HCT116 (cell line): ENCODE measurements at regions not wholly inside any gene's neighbourhood (a gene's known extent, or its start where the extent isn't known, plus 50 kb on each side); places are given as distances from the start of the nearest gene placed in this dataset.

ENCODE experiments used
- ATAC-seq: fragments of 200-7000 bp; cut with Tn5 transposase; 2 replicates; pipeline ENCODE4 v1.9.1; 2020; ENCODE audit warnings: mild to moderate bottlenecking, moderate library complexity
- BruUV-seq: library from RNA; stranded (reverse); fragments of 400-500 nt; replicated peaks from 2 replicates; lab custom pipeline; 2021; lab: Mats Ljungman, UMichigan
- CTCF ChIA-PET: fragments of 300-600 bp; sonication (Branson Sonifier 250); formaldehyde crosslinking; loops from one replicate; lab custom pipeline; 2021; ENCODE audit warnings: antibody characterized with exemption; lab: Charles Lee
- POLR2A ChIA-PET: fragments of 300-600, 350-600 bp; sonication (Branson Sonifier 250); formaldehyde crosslinking; loops from one replicate; lab custom pipeline; 2021; ENCODE audit warnings: antibody characterized with exemption; lab: Charles Lee
- RAD21 ChIA-PET, 2 experiments: fragments of 300-600 bp; sonication (Branson Sonifier 250); formaldehyde crosslinking; loops; one replicate each; lab custom pipeline; 2023; ENCODE audit warnings: low total read pairs in 2 of 2; ENCODE audit not compliant: uncharacterized antibody in 2 of 2, unreplicated experiment in 2 of 2, low non-redundant PET in 1 of 2; lab: Charles Lee
- DNase-seq: peaks from one replicate; pipeline ENCODE4 v3.0.0-alpha.2; 2010; ENCODE audit warnings: low read depth, low spot score
- H2AFZ ChIP-seq: fragments of 200-600 bp; shearing (Covaris generic), sonication (generic); 2 replicates; pipeline ENCODE4 v1.6.1; 2017; ENCODE audit warnings: low read depth, mixed run types, mixed read lengths, antibody characterized with exemption, low read length; ENCODE audit not compliant: poor library complexity, severe bottlenecking
- H3K27ac ChIP-seq: 2 replicates; pipeline ENCODE4 v1.5.1; 2012; ENCODE audit warnings: low read depth, low read length
- H3K27me3 ChIP-seq: fragments of 200-600 bp; sonication (generic); 2 replicates; pipeline ENCODE4 v1.6.1; 2016; ENCODE audit warnings: mixed run types, low read length, mixed read lengths; ENCODE audit not compliant: insufficient read depth
- H3K36me3 ChIP-seq, 2 experiments: fragments of 200-500 bp in 1 of 2; fragments of 200-600 bp in 1 of 2; sonication (Bioruptor generic) in 1 of 2; sonication (generic) in 1 of 2; 2 replicates each; pipeline versions ENCODE4 v1.5.1 to v1.6.1; 2014 to 2016; ENCODE audit warnings: low read length in 2 of 2, inconsistent platforms in 1 of 2, mixed read lengths in 1 of 2, mixed run types in 1 of 2; ENCODE audit not compliant: insufficient read depth in 2 of 2, control insufficient read depth in 1 of 2
- H3K4me1 ChIP-seq, 2 experiments: fragments of 200-600 bp in 1 of 2; sonication (generic) in 1 of 2; 2 replicates each; pipeline versions ENCODE4 v1.5.1 to v1.6.1; 2012 to 2017; ENCODE audit warnings: low read length in 2 of 2, inconsistent platforms in 1 of 2, mild to moderate bottlenecking in 1 of 2, mixed read lengths in 1 of 2, mixed run types in 1 of 2, moderate library complexity in 1 of 2; ENCODE audit not compliant: insufficient read depth in 2 of 2, control insufficient read depth in 1 of 2
- H3K4me2 ChIP-seq: fragments of 200-600 bp; sonication (generic); 2 replicates; pipeline ENCODE4 v1.6.1; 2017; ENCODE audit warnings: mixed run types, low read length, mixed read lengths
- H3K4me3 ChIP-seq, 2 experiments: fragments of 200-600 bp in 1 of 2; sonication (generic) in 1 of 2; replicated peaks in 1 of 2; 2 replicates each; pipeline ENCODE4 v1.5.1; 2011 to 2016; ENCODE audit warnings: low read length in 2 of 2, control low read depth in 1 of 2, low read depth in 1 of 2, mild to moderate bottlenecking in 1 of 2, mixed read lengths in 1 of 2, mixed run types in 1 of 2
- H3K79me2 ChIP-seq: fragments of 200-600 bp; sonication (generic); 2 replicates; pipeline ENCODE4 v1.6.1; 2017; ENCODE audit warnings: mild to moderate bottlenecking, mixed run types, low read length, moderate library complexity, mixed read lengths; ENCODE audit not compliant: insufficient read depth
- H3K9ac ChIP-seq: fragments of 200-600 bp; sonication (generic); 2 replicates; pipeline ENCODE4 v1.6.1; 2016; ENCODE audit warnings: low read length, mixed read lengths
- H3K9me2 ChIP-seq: fragments of 200-600 bp; sonication (generic), shearing (Covaris generic); 2 replicates; pipeline ENCODE4 v1.6.1; 2017; ENCODE audit warnings: mixed run types, mild to moderate bottlenecking, moderate library complexity; ENCODE audit not compliant: insufficient read depth
- H3K9me3 ChIP-seq, 2 experiments: fragments of 200-500 bp in 1 of 2; fragments of 200-600 bp in 1 of 2; sonication (Bioruptor generic) in 1 of 2; sonication (generic) in 1 of 2; 2 replicates each; pipeline ENCODE4 v1.6.1; 2014 to 2017; ENCODE audit warnings: low read length in 2 of 2, mixed read lengths in 2 of 2, inconsistent platforms in 1 of 2, low read depth in 1 of 2, mild to moderate bottlenecking in 1 of 2, mixed run types in 1 of 2, moderate library complexity in 1 of 2; ENCODE audit not compliant: control insufficient read depth in 1 of 2, insufficient read depth in 1 of 2
- H4K20me1 ChIP-seq: fragments of 200-600 bp; sonication (generic), shearing (Covaris generic); 2 replicates; pipeline ENCODE4 v1.6.1; 2017; ENCODE audit warnings: mixed run types, mild to moderate bottlenecking, moderate library complexity; ENCODE audit not compliant: insufficient read depth
- CBX3 ChIP-seq: IDR thresholded peaks from 2 replicates; pipeline ENCODE4 v1.6.1; 2012; ENCODE audit warnings: low read depth
- CEBPB ChIP-seq: IDR thresholded peaks from 2 replicates; pipeline ENCODE4 v1.6.1; 2012; ENCODE audit warnings: low read depth
- ELF1 ChIP-seq: IDR thresholded peaks from 2 replicates; pipeline ENCODE4 v1.6.1; 2012; ENCODE audit warnings: low read depth, borderline replicate concordance
- EZH2 ChIP-seq: fragments of 200-600 bp; sonication (generic); IDR thresholded peaks from 2 replicates; pipeline ENCODE4 v1.6.1; 2017; ENCODE audit warnings: antibody characterized with exemption, mixed run types
- EZH2phosphoT487 ChIP-seq: fragments of 200-600 bp; IDR thresholded peaks from 2 replicates; pipeline ENCODE4 v1.6.1; 2018; ENCODE audit warnings: antibody characterized with exemption, borderline replicate concordance
- JUND ChIP-seq: IDR thresholded peaks from 2 replicates; pipeline ENCODE4 v1.6.1; 2012
- POLR2A ChIP-seq: IDR thresholded peaks from 2 replicates; pipeline ENCODE4 v1.7.0; 2011; ENCODE audit warnings: borderline replicate concordance; ENCODE audit not compliant: insufficient read depth, insufficient read length; ENCODE audit errors: extremely low read depth
- SP1 ChIP-seq: IDR thresholded peaks from 2 replicates; pipeline ENCODE4 v1.6.1; 2012; ENCODE audit warnings: low read depth
- TCF7L2 ChIP-seq: IDR thresholded peaks from 2 replicates; pipeline ENCODE4 v1.7.0; 2011; ENCODE audit warnings: borderline replicate concordance, inconsistent platforms; ENCODE audit not compliant: insufficient read depth, insufficient read length; ENCODE audit errors: extremely low read depth
- YY1 ChIP-seq: IDR thresholded peaks from 2 replicates; pipeline ENCODE4 v1.6.1; 2011; ENCODE audit warnings: low read length, low read depth, moderate library complexity, mild to moderate bottlenecking; ENCODE audit not compliant: insufficient replicate concordance; ENCODE audit errors: extremely low read depth
- ZFX ChIP-seq: fragments of 450-650 bp; IDR thresholded peaks from 2 replicates; pipeline ENCODE4 v1.6.1; 2017
- ZNF274 ChIP-seq: fragments of 200-500 bp; sonication (Bioruptor generic); IDR thresholded peaks from 2 replicates; pipeline ENCODE4 v1.6.1; 2014; ENCODE audit warnings: mild to moderate bottlenecking, low read depth, low read length, inconsistent platforms
- intact Hi-C: fragments of 100-400 bp; cut with micrococcal nuclease; formaldehyde crosslinking; loops from 2 replicates; pipeline ENCODE4 v1.10.0; 2022
- TF ChIP-seq, protein P1 (sequence below): IDR thresholded peaks from 2 replicates; pipeline ENCODE4 v1.6.1; 2011; ENCODE audit warnings: mild to moderate bottlenecking, low read length, moderate library complexity; ENCODE audit not compliant: insufficient replicate concordance; ENCODE audit errors: extremely low read depth
- TF ChIP-seq, protein P2 (sequence below): IDR thresholded peaks from 2 replicates; pipeline ENCODE4 v1.6.1; 2012
- TF ChIP-seq, protein P3 (sequence below): IDR thresholded peaks from 2 replicates; pipeline ENCODE4 v1.6.1; 2012; ENCODE audit warnings: low read depth

DNA sequence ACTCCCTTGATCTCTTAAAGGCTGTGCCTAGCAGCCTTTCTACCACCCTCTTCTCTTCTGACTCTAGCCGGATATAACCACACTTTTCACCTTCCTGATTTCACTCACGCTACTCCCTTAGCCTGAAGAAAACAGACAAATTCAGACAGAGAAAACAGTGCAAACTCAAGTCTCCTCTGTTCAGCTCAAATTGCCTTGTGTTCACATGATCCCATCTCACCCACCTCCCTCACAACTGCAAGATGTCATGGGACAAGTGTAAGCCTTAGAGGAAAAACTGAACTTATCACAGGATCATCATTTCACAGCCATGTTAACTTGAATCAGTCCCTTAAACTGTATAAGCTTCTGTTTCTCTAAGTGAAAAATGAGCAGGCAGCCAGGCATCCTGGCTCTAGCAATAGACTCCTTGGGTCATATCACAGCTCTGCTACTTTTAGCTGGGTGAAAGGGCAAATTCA lies 66.5 kb upstream of the TENT5A start (continued):
- TF ChIP-seq, protein P1, sequence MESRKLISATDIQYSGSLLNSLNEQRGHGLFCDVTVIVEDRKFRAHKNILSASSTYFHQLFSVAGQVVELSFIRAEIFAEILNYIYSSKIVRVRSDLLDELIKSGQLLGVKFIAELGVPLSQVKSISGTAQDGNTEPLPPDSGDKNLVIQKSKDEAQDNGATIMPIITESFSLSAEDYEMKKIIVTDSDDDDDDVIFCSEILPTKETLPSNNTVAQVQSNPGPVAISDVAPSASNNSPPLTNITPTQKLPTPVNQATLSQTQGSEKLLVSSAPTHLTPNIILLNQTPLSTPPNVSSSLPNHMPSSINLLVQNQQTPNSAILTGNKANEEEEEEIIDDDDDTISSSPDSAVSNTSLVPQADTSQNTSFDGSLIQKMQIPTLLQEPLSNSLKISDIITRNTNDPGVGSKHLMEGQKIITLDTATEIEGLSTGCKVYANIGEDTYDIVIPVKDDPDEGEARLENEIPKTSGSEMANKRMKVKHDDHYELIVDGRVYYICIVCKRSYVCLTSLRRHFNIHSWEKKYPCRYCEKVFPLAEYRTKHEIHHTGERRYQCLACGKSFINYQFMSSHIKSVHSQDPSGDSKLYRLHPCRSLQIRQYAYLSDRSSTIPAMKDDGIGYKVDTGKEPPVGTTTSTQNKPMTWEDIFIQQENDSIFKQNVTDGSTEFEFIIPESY: no peak
- no peak for TF ChIP-seq ZNF274
- TF ChIP-seq, all 23 proteins: peak for 0

DNA sequence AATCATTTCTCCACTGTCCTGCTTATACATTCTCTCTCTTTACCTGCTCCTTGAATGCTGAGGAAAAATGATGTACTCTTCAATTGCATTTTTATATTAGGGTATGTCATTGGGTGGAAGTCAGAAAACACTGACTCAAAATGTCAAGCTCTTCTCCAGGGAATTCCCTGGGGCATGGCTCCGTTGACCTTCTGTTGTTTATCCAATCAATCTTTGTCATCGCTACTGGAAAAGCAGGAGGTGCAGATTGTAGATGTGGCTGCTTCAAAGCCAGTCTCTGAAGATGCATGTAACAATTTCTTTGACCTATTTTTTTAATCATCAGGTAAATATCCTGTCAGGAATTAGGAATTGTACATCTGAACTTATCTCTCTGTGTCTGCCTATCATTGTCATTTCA lies 63.9 kb upstream of the TENT5A start:
- Histone ChIP-seq H3K27ac (no peak overlapping the region), H3K4me3 (no peak overlapping the region), H3K27me3 (no peaks in the 10 kb centered on the region), H3K9ac (no peak overlapping the region), H3K79me2 (no peaks in the 10 kb centered on the region), H3K4me2 (no peak overlapping the region), H3K36me3 (no peaks in the 10 kb centered on the region), H3K9me3 (no peaks in the 10 kb centered on the region), H3K4me1 (peaks cover 0 to 16% of the 10 kb centered on the region in 2 experiments; a peak in 2 of 4 replicates), H4K20me1 (no peaks in the 10 kb centered on the region), H2AFZ (no peak overlapping the region), H3K9me2 (no peaks in the 10 kb centered on the region)
- BruUV-seq: no TSS peak
- ChIA-PET CTCF (no interaction called here), POLR2A (no interaction called here), RAD21 (no interaction called here)
- DNase-seq (no peak), ATAC-seq (no peak)
- TF ChIP-seq POLR2A (no peak), ELF1 (no peak), ZNF274 (no peak), EZH2 (no peak), JUND (no peak), TCF7L2 (no peak), SP1 (no peak), CEBPB (no peak), CBX3 (no peak), EZH2phosphoT487 (no peak), YY1 (no peak), ZFX (no peak)
- TF ChIP-seq, protein P2, sequence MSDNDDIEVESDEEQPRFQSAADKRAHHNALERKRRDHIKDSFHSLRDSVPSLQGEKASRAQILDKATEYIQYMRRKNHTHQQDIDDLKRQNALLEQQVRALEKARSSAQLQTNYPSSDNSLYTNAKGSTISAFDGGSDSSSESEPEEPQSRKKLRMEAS: no peak
- TF ChIP-seq, protein P3, sequence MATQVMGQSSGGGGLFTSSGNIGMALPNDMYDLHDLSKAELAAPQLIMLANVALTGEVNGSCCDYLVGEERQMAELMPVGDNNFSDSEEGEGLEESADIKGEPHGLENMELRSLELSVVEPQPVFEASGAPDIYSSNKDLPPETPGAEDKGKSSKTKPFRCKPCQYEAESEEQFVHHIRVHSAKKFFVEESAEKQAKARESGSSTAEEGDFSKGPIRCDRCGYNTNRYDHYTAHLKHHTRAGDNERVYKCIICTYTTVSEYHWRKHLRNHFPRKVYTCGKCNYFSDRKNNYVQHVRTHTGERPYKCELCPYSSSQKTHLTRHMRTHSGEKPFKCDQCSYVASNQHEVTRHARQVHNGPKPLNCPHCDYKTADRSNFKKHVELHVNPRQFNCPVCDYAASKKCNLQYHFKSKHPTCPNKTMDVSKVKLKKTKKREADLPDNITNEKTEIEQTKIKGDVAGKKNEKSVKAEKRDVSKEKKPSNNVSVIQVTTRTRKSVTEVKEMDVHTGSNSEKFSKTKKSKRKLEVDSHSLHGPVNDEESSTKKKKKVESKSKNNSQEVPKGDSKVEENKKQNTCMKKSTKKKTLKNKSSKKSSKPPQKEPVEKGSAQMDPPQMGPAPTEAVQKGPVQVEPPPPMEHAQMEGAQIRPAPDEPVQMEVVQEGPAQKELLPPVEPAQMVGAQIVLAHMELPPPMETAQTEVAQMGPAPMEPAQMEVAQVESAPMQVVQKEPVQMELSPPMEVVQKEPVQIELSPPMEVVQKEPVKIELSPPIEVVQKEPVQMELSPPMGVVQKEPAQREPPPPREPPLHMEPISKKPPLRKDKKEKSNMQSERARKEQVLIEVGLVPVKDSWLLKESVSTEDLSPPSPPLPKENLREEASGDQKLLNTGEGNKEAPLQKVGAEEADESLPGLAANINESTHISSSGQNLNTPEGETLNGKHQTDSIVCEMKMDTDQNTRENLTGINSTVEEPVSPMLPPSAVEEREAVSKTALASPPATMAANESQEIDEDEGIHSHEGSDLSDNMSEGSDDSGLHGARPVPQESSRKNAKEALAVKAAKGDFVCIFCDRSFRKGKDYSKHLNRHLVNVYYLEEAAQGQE: no peak
- intact Hi-C loops: no loop called here
